Activated naive CD4-positive, alpha-beta T cell treated with Interleukin-2 at 50 U/mL for 16 hours (primary cell): ENCODE measurements at regions not wholly inside any gene's neighbourhood (a gene's known extent, or its start where the extent isn't known, plus 50 kb on each side); places are given as distances from the start of the nearest gene placed in this dataset.
"Not testable (repeated sequence)": the region's sequence is repeated elsewhere in the genome, so short reads cannot be mapped to it uniquely, and the experiment has no call there.

ENCODE experiments used
- DNase-seq: peaks from one replicate; pipeline ENCODE4 v3.0.0-alpha.2; 2020

GRCh38 chr2:38482710-38483109, 105.6 kb upstream of the ATL2 start:
- DNase-seq: not testable (repeated sequence)

DNA sequence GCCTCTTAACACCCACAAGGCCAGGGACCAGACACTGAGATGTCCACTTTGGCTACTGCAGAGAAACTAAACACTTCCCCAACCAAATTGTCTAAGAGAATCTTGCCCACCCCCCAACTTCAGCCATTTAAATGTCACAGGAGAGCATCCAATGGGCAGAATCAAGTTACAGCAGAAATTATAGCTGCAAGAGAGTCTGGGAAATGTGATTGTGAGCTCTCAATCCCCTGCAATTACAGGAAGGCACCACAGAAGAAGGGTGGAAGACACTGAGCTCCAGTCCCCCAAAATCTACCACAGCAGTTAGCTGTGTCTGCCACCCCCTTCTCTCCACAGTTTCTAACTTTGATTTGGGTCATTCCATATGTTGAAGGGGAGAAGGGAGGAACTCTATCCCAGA, 103.5 kb upstream of the ATL2 start:
- no peak for DNase-seq

DNA sequence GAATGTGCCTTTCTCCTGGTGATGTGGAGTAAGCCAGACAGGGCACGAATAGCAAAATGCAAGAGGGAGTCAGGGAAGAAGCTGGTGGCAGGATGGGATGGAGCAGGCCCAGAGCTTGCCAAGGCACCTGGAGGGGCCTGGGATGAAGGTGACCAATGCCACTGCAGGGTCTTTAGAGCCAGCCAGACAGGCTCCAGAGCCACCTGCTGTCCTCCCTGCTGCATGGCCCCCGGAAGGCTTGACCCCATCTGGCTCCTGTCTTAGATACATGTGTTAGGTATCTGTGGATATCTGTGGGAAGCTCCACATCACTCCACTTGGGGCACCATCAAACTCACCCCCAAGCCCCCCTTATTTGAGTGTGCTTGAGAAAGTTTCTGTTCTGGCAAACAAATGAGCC, 99.9 kb upstream of the ATL2 start:
- no peak for DNase-seq

GRCh38 chr2:38475567-38475881, 98.5 kb upstream of the ATL2 start:
- DNase-seq: no peak

DNA sequence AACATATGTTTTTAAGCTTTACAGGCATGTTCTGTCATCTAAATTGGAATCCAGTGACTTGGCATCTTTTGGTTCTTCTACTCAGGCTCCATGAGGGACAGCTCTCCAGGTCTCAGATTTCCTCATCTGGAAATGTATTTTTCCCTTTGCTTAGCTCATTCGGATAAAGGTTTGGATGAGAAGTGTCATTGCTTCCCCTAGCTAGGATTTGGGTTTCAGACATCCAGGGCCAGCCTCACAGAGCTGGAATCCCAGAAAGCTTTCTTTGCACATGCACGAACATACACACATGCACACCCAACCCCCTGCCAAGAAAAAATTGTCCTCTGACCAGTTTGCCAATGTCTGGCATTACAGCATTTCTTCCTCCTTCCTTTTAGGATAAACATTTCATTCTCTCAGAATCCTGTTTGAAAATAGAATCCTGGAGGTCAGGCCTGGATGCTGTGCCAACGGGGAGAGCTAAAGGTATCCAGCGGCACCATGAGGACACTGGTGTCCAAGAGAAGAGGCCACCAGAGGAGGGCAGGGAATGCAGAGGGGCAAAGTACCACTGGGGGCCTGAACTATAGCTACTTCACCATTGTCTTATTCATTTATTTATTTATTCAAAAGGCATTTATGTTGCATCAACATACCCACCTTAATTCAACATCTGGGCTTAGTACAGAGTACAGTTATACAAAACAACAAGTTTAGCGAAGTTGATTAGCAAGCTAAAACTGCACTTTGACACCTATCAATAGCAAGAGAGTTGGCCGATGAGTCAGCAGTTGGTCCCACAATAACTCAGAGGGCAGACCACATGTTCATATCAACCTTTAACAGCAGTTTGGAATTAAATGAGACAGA, 97.9 kb upstream of the ATL2 start:
- DNase-seq: no peak

GRCh38 chr2:38474021-38474456, 97.0 kb upstream of the ATL2 start:
- no peak for DNase-seq

DNA sequence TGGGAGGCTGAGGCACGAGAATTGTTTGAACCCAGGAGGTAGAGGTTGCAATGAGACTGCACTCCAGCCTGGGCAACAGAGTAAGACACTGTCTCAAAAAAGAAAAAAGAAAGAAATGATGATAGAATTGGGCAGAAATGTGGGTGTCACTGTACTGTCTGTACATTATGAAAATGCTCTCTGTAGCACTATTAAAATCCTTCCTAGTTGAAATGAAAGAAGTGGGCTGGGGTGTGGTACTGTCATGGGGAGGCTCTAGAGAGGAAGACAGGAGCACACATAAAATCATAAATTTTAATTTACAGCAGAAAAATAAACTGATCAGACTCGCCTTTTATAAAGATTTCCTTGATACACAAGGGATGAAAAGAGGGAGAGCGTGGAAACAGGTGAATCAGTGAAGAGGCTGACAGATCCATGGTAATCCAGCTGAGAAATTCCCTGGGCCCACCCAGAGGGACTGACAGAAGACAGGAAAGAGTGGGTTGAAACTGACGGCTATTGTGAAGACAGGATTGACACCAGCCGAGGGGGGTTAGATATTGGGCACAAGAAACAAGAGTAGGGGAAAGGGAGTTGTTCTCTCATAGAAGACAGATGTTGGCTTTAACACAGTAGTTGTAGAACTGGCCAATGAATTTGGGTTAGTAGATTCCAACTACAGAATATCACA, 96.4 kb upstream of the ATL2 start:
- DNase-seq: no peak

- no peak for DNase-seq
These were observed 93.0 kb upstream of the ATL2 start for GRCh38 chr2:38470115-38470514.

DNA sequence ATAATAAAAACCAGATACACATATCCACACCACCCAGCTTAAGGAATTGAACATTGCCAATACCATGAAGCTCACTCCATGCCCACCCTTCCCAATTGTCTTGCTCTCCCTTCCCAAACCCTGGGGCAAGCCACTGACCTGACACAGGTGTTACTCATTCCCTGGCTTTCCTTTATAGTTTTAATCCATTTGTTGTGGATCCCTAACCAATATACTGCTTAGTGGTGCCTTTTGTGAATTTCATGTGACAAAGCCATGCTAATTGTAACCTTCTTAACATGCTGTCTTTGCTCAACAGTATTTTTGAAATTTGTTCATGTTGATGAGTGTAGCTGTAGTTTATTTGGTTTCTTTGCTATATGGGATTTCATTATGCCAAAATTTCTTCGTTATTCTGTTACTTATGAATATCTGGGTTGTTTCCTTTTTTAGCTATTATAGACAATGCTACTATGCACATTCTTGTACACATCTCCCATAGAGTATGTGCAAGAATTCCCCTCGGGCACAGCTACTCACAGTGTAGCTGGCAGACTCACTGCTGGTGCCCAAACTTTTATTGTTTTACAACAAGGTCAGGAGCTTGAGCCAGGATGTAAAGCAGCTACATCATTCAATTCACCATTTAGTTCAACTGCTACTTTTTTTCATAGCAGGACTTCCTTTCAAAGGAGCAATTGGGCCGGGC, 90.8 kb upstream of the ATL2 start:
- DNase-seq: no peak

GRCh38 chr2:38466876-38467767, 90.0 kb upstream of the ATL2 start:
- no peak for DNase-seq

- no peak for DNase-seq
These were observed 89.3 kb upstream of the ATL2 start for GRCh38 chr2:38466409-38466808.

DNA sequence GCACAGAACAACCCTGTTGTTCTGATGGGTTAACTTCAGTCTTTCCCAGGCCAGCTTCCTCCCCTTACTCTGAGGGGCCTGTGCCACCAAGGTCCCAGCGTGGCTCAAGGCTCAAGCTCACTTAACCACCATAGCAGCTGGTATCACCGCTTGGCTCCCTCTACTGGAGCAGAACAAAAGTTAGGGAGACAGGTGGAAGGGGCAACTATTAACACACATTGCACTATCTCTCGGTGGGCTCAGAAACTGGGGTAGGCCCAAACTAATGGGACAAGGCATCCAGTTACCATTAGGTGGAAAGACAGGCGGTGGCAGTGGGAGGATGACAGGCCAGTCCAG, 88.7 kb upstream of the ATL2 start:
- DNase-seq: no peak

- DNase-seq: no peak
These were observed 88.1 kb upstream of the ATL2 start for GRCh38 chr2:38464971-38465788.

DNA sequence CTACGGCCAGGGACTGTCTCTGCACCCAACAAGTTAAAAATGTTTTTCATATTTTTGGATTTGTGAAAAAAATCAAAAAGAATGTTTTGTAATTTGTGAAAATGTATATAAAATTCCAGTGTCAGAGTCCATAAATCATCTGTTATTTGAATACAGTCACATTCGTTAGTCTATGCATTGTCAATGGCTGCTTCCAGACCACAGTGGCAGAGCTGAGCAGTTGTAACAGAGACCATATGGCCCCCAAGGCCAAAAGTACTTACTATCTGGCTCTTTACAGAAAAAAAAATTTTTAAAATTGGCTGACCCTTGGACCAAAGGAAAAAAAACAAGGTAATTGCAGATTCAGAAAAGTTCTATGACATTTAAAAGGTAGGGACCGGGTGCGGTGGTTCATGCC, 86.7 kb upstream of the ATL2 start:
- no peak for DNase-seq

- DNase-seq: peak; percentile 44
These were observed 85.1 kb upstream of the ATL2 start for GRCh38 chr2:38462121-38462661.

DNA sequence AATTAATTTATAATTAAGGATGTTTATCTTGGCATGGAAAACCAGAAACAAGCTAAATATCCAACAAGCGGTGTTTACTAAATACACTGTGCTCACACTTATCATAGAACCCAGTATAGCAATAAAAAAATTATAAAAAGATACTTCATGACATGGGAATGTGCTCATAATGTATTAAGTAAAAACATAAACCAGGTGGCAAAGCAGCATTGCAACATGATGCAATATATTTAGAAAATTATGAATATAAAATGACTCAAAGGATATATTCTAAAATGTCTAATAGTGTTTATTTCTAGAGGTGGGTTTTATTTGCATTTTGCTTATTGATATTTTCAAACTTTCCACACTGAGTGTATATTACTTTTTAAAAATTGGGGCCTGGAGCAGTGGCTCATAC, 84.4 kb upstream of the ATL2 start:
- DNase-seq: no peak

DNA sequence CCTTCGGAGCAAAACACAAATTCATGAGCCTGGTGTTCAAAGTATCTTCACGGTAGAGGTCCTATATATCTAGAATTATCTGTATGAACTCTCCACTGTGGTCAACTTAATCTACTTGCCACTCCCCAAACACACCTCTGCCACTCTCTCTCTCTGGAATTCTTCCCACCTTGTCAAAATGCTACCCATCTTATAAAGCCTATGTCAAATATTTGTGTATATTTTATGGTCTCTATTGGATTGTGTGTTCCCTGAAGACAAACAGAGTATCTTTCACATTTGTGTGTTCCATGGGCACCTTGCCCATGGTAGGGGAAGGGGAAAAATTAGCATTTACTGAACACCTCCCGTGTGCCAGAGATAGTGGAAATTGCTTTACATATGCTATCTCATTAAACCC, 83.2 kb upstream of the ATL2 start:
- DNase-seq: no peak

GRCh38 chr2:38454081-38454480, 77.0 kb upstream of the ATL2 start:
- DNase-seq: no peak

DNA sequence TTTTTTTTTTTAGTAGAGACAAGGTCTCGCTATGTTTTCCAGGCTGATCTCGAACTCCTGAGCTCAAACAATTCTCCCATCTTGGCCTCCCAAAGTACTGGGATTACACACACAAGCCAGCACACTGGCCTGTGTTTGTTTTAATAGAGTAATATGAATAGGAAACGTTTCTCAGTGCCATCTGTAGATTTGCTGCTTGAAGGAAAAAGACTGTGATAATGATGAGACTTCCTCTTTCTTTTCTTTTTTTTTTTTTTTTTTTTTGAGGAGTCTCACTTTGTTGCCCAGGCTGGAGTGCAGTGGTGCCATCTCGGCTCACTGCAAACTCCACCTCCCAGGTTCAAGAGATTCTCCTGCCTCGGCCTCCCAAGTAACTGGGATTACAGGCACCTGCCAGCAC, 74.7 kb upstream of the ATL2 start:
- not testable (repeated sequence) for DNase-seq

DNA sequence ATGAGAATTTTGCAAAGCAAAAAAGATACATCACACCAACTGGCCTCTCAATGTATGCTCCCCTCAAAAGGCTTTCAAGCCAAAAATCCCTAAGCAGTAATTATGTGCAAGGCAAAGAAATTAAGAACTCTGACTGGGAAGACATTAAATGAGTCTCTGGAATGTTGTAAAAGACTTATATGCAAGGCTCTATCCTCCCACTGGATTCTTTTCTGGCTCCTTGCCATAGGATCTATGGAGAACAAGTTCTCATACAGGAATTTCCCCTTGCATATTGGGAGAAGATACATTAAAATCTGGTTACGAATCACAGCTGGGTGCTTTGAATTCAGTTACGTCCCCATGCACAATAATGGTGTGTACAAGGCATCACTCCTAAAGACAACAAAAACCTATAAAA, 73.4 kb upstream of the ATL2 start:
- DNase-seq: no peak

DNA sequence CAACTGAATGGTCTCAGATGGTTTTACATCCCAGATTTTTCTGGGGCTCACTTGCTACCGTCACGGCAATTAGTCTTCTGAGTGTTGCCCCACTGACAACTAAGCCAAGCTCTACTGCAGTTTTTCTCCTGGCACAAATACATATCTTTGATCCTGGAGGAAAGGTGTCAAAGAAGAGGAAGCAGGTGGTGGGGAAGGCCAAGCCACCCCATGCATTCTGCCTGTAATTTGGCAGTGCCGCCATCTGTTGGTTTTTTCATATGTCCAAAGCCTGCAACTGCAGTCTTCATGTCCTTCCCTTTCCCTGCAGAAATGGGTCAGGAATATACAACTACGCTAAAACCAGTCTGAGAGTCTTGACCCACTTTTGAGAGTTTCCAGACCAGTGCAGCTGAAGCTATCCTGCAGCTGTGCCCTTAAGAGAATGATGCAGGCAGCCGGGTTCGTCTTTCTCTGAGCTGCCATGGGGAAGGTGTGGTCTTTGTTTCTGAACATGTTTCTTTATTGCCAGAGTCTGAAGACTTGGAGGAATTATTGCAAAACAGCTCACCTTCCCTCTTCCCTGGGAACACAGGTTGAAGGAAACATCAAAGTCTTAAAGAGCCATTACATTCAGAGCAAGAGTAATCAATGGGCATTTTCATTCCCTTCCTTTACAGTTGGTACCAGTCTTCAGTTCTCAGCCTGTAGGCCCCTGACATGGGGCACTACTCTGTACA, 71.8 kb upstream of the ATL2 start:
- DNase-seq: no peak
